H9 (cell line): ENCODE measurements at regions not wholly inside any gene's neighbourhood (a gene's known extent, or its start where the extent isn't known, plus 50 kb on each side); places are given as distances from the start of the nearest gene placed in this dataset.

Experiments used
- DNase-seq: peaks from one replicate; pipeline ENCODE4 v3.0.0-alpha.2; 2017
- H2AFZ ChIP-seq: one replicate; pipeline ENCODE4 v1.6.1; 2013; ENCODE audit warnings: mild to moderate bottlenecking, low read length, control low read depth, moderate library complexity
- H2AK5ac ChIP-seq: 2 replicates; pipeline ENCODE4 v1.6.1; 2013; ENCODE audit warnings: low read length, control low read depth, mixed read lengths; ENCODE audit not compliant: insufficient read length
- H2BK120ac ChIP-seq: one replicate; pipeline ENCODE4 v1.6.1; 2013; ENCODE audit warnings: low read depth, mild to moderate bottlenecking, low read length, control low read depth, inconsistent platforms; ENCODE audit not compliant: poor library complexity, severe bottlenecking
- H2BK12ac ChIP-seq: 2 replicates; pipeline ENCODE4 v1.6.1; 2013; ENCODE audit warnings: low read length, control low read depth, mixed read lengths, low read depth; ENCODE audit not compliant: insufficient read length
- H2BK15ac ChIP-seq: 2 replicates; pipeline ENCODE4 v1.6.1; 2013; ENCODE audit warnings: low read depth, low read length, control low read depth
- H2BK20ac ChIP-seq: one replicate; pipeline ENCODE4 v1.6.1; 2013; ENCODE audit warnings: low read depth, mild to moderate bottlenecking, low read length, control low read depth, inconsistent platforms; ENCODE audit not compliant: poor library complexity, severe bottlenecking
- H2BK5ac ChIP-seq: 2 replicates; pipeline ENCODE4 v1.6.1; 2013; ENCODE audit warnings: low read length, control low read depth, mixed read lengths; ENCODE audit not compliant: insufficient read length
- H3K14ac ChIP-seq: 2 replicates; pipeline ENCODE4 v1.6.1; 2013; ENCODE audit warnings: low read length, control low read depth; ENCODE audit not compliant: insufficient read depth
- H3K18ac ChIP-seq: 2 replicates; pipeline ENCODE4 v1.6.1; 2013; ENCODE audit warnings: low read depth, mild to moderate bottlenecking, mixed read lengths, low read length, control low read depth; ENCODE audit not compliant: insufficient read length
- H3K23ac ChIP-seq: 2 replicates; pipeline ENCODE4 v1.6.1; 2013; ENCODE audit warnings: low read length, control low read depth, mixed read lengths, low read depth; ENCODE audit not compliant: insufficient read length
- H3K23me2 ChIP-seq: 2 replicates; pipeline ENCODE4 v1.6.1; 2013; ENCODE audit warnings: low read depth, mild to moderate bottlenecking, mixed read lengths, low read length, control low read depth; ENCODE audit not compliant: insufficient read length, poor library complexity, severe bottlenecking
- H3K27ac ChIP-seq: 2 replicates; pipeline ENCODE4 v1.5.1; 2013; ENCODE audit warnings: low read length, control low read depth, mixed read lengths, low read depth; ENCODE audit not compliant: insufficient read length
- H3K27me3 ChIP-seq: 2 replicates; pipeline ENCODE4 v1.6.1; 2013; ENCODE audit warnings: low read length, control low read depth, inconsistent platforms; ENCODE audit not compliant: insufficient read depth
- H3K4ac ChIP-seq: 2 replicates; pipeline ENCODE4 v1.6.1; 2013; ENCODE audit warnings: low read depth, mild to moderate bottlenecking, control low read depth, inconsistent platforms, low read length, moderate library complexity
- H3K4me1 ChIP-seq: 2 replicates; pipeline ENCODE4 v1.6.1; 2013; ENCODE audit warnings: low read length, control low read depth, inconsistent platforms; ENCODE audit not compliant: insufficient read depth
- H3K4me2 ChIP-seq: 2 replicates; pipeline ENCODE4 v1.6.1; 2013; ENCODE audit warnings: low read length, control low read depth, mixed read lengths; ENCODE audit not compliant: insufficient read length, insufficient read depth
- H3K56ac ChIP-seq: 2 replicates; pipeline ENCODE4 v1.6.1; 2013; ENCODE audit warnings: low read depth, mild to moderate bottlenecking, mixed read lengths, low read length, control low read depth; ENCODE audit not compliant: insufficient read length
- H3K79me1 ChIP-seq: 2 replicates; pipeline ENCODE4 v1.6.1; 2013; ENCODE audit warnings: low read depth, mild to moderate bottlenecking, moderate library complexity, low read length, control low read depth, inconsistent platforms; ENCODE audit not compliant: insufficient read depth, poor library complexity, severe bottlenecking
- H3K79me2 ChIP-seq: 2 replicates; pipeline ENCODE4 v1.6.1; 2013; ENCODE audit warnings: low read length, control low read depth, inconsistent platforms; ENCODE audit not compliant: insufficient read depth
- H3K9ac ChIP-seq: 2 replicates; pipeline ENCODE4 v1.6.1; 2013; ENCODE audit warnings: low read length, control low read depth, mixed read lengths; ENCODE audit not compliant: insufficient read length; ENCODE audit errors: extremely low read depth
- H3K9me3 ChIP-seq: one replicate; pipeline ENCODE4 v1.6.1; 2013; ENCODE audit warnings: low read depth, low read length, inconsistent platforms; ENCODE audit not compliant: control insufficient read depth
- H3T11ph ChIP-seq: one replicate; pipeline ENCODE4 v1.6.1; 2013; ENCODE audit warnings: mild to moderate bottlenecking, low read length, control low read depth, inconsistent platforms
- H4K20me1 ChIP-seq: one replicate; pipeline ENCODE4 v1.6.1; 2013; ENCODE audit not compliant: control insufficient read depth, insufficient read length, insufficient read depth
- H4K5ac ChIP-seq: 2 replicates; pipeline ENCODE4 v1.6.1; 2013; ENCODE audit warnings: low read depth, mild to moderate bottlenecking, mixed read lengths, low read length, control low read depth; ENCODE audit not compliant: insufficient read length
- H4K8ac ChIP-seq: replicated peaks from 2 replicates; pipeline ENCODE4 v1.6.1; 2013; ENCODE audit warnings: low read length, control low read depth, mixed read lengths, low read depth; ENCODE audit not compliant: insufficient read length
- H4K91ac ChIP-seq: 2 replicates; pipeline ENCODE4 v1.6.1; 2013; ENCODE audit warnings: low read depth, mild to moderate bottlenecking, moderate library complexity, mixed read lengths, low read length, control low read depth; ENCODE audit not compliant: insufficient read length
- H3K27ac Mint-ChIP-seq, 3 experiments: 2 replicates in 2 of 3; 3 replicates in 1 of 3; pipeline ENCODE4 v1.8.0; 2020 to 2021; ENCODE audit warnings: mixed read lengths in 3 of 3, mild to moderate bottlenecking in 1 of 3, moderate library complexity in 1 of 3
- H3K27me3 Mint-ChIP-seq: 2 replicates; pipeline ENCODE4 v1.8.0; 2021; ENCODE audit warnings: low read depth, mild to moderate bottlenecking, moderate library complexity, mixed read lengths
- H3K36me3 Mint-ChIP-seq, 3 experiments: 2 replicates in 2 of 3; 3 replicates in 1 of 3; pipeline ENCODE4 v1.8.0; 2020 to 2021; ENCODE audit warnings: low read depth in 3 of 3, mixed read lengths in 3 of 3; ENCODE audit not compliant: insufficient read depth in 1 of 3
- H3K4me1 Mint-ChIP-seq, 2 experiments: 2 replicates each; pipeline ENCODE4 v1.8.0; 2020; ENCODE audit warnings: mixed read lengths in 2 of 2
- H3K4me3 Mint-ChIP-seq, 2 experiments: 2 replicates in 1 of 2; 3 replicates in 1 of 2; pipeline ENCODE4 v1.8.0; 2020 to 2021; ENCODE audit warnings: mild to moderate bottlenecking in 2 of 2, mixed read lengths in 2 of 2, moderate library complexity in 1 of 2
- H3K9me3 Mint-ChIP-seq, 2 experiments: 2 replicates in 1 of 2; 3 replicates in 1 of 2; pipeline ENCODE4 v1.8.0; 2020; ENCODE audit warnings: mild to moderate bottlenecking in 2 of 2, mixed read lengths in 2 of 2, moderate library complexity in 1 of 2
- WGBS: extraction: QIAGEN DNeasy Blood & Tissue Kit; methylation state at CpG from one replicate; pipeline ENCODE4 v1.1.7; 2013; ENCODE audit warnings: missing lambda C conversion rate, low lambda C conversion rate, mixed read lengths; ENCODE audit not compliant: insufficient read length; ENCODE audit errors: extremely low coverage; 5-methylcytosine and 5-hydroxymethylcytosine counted together
- TF ChIP-seq, protein P1 (sequence below): fragments of 200-600 bp; sonication (generic); conservative IDR thresholded peaks from 3 replicates; pipeline ENCODE4 v1.8.0; 2021; ENCODE audit warnings: antibody characterized with exemption, mild to moderate bottlenecking

DNA sequence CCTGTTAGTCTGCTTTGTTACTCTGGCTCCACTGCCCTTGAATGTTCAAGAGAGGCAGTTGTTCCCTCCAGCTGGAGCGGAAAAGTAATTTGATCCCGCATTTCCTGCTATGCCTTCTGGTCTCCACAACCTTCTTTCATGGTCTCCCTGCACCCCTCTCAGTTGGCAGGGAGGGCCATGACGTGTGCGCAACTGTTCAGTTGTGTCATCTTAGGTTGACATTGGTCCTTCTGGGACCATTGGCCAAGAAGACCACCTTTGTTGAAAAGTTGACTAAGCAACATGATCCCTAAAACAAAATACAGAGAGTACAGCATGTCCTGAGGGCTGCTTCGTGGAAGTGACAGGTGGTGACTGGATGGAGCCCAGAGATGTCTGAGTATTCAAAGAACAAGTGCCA, 192.5 kb upstream of the TUT7 start:
- H3K27me3 ChIP-seq, result no peaks in the 10 kb centered on the region
- no peak overlapping the region for H4K5ac ChIP-seq
- no peaks in the 10 kb centered on the region for H3K79me2 ChIP-seq
- no peak overlapping the region for H3K4me2 ChIP-seq
- H3K4me3 Mint-ChIP-seq, result peak overlapping the region in 1 of 2 experiments; percentile 52; a peak in 2 of 5 replicates
- H3K27ac ChIP-seq, result no peak overlapping the region
- no peak overlapping the region for H3K9ac ChIP-seq
- H3K18ac ChIP-seq, result no peak overlapping the region
- no peak overlapping the region for H2BK12ac ChIP-seq
- no peaks in the 10 kb centered on the region for H3K9me3 ChIP-seq
- no peak overlapping the region for H3T11ph ChIP-seq
- no peak overlapping the region for H3K56ac ChIP-seq
- H3K14ac ChIP-seq, result no peak overlapping the region
- no peak overlapping the region for H2BK15ac ChIP-seq
- TF ChIP-seq, protein P1, sequence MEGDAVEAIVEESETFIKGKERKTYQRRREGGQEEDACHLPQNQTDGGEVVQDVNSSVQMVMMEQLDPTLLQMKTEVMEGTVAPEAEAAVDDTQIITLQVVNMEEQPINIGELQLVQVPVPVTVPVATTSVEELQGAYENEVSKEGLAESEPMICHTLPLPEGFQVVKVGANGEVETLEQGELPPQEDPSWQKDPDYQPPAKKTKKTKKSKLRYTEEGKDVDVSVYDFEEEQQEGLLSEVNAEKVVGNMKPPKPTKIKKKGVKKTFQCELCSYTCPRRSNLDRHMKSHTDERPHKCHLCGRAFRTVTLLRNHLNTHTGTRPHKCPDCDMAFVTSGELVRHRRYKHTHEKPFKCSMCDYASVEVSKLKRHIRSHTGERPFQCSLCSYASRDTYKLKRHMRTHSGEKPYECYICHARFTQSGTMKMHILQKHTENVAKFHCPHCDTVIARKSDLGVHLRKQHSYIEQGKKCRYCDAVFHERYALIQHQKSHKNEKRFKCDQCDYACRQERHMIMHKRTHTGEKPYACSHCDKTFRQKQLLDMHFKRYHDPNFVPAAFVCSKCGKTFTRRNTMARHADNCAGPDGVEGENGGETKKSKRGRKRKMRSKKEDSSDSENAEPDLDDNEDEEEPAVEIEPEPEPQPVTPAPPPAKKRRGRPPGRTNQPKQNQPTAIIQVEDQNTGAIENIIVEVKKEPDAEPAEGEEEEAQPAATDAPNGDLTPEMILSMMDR, result no peak
- no peak overlapping the region for H2BK5ac ChIP-seq
- H2BK20ac ChIP-seq, result no peak overlapping the region
- peaks cover 38 to 45% of the 10 kb centered on the region in 2 experiments for H3K4me1 Mint-ChIP-seq
- H3K4me1 ChIP-seq, result peaks cover 12% of the 10 kb centered on the region; the same call in 1 of the 2 replicates
- H3K36me3 Mint-ChIP-seq, result no peaks in the 10 kb centered on the region
- H3K23me2 ChIP-seq, result no peaks in the 10 kb centered on the region
- H3K27ac Mint-ChIP-seq, result no peak overlapping the region
- H3K9me3 Mint-ChIP-seq, result no peaks in the 10 kb centered on the region; a peak in 1 of 5 replicates
- H3K27me3 Mint-ChIP-seq, result no peaks in the 10 kb centered on the region; the same call in 1 of the 2 replicates
- H4K8ac ChIP-seq, result no peak overlapping the region
- no CpG with 5 or more reads among the region's 5 CpGs for WGBS
- H2AFZ ChIP-seq, result no peak overlapping the region
- no peaks in the 10 kb centered on the region for H4K20me1 ChIP-seq
- H2AK5ac ChIP-seq, result no peak overlapping the region
- no peaks in the 10 kb centered on the region for H3K79me1 ChIP-seq
- no peak for DNase-seq
- no peak overlapping the region for H2BK120ac ChIP-seq
- no peak overlapping the region for H3K4ac ChIP-seq
- H4K91ac ChIP-seq, result no peak overlapping the region
- no peak overlapping the region for H3K23ac ChIP-seq
